ENCODE measurements at regions not wholly inside any gene's neighbourhood (a gene's known extent, or its start where the extent isn't known, plus 50 kb on each side); places are given as distances from the start of the nearest gene placed in this dataset.

GRCh38 chr14:29493849-29494248 lies 433.8 kb downstream of the PRKD1 start:
- in situ Hi-C loops (cut with MboI; ENCODE audit: low sequenced_read_pairs, unreplicated experiment) = no loop called here
- TF ChIP-seq CTCF (IDR thresholded peaks at IDR 0.05; ENCODE audit: borderline replicate concordance, control extremely low read depth, extremely low read depth, insufficient read depth, missing control alignments) = no peak
- no peak for DNase-seq (ENCODE audit: low spot score)

DNA sequence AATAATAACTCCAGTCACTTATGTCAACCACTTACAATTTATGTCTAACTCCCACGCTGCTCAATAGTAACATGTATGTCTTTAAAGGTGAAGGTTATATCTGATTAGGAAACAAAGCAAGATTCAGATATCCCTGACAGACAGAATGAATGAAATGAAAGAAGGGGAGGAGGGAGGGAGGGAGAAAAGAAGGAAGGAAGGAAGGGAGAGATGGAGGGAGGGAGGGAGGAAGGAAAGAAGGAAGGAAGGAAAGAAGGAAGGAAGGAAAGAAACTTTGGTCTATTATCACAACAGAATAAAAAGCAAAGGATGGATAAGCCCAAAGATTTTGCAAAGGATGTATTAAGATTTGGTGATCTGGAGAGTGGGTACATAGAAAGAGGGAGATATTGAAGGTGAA lies 433.3 kb downstream of the PRKD1 start:
- DNase-seq (ENCODE audit: low spot score) = no peak
- TF ChIP-seq CTCF (IDR thresholded peaks at IDR 0.05; ENCODE audit: borderline replicate concordance, control extremely low read depth, extremely low read depth, insufficient read depth, missing control alignments) = no peak
- in situ Hi-C loops (cut with MboI; ENCODE audit: low sequenced_read_pairs, unreplicated experiment) = no loop called here

- TF ChIP-seq CTCF (IDR thresholded peaks at IDR 0.05; ENCODE audit: borderline replicate concordance, control extremely low read depth, extremely low read depth, insufficient read depth, missing control alignments) = no peak
- DNase-seq (ENCODE audit: low spot score) = no peak
- in situ Hi-C loops (cut with MboI; ENCODE audit: low sequenced_read_pairs, unreplicated experiment) = no loop called here
Observed at GRCh38 chr14:29503903-29504302, 423.7 kb downstream of the PRKD1 start.

- no peak for DNase-seq (ENCODE audit: low spot score)
- in situ Hi-C loops (cut with MboI; ENCODE audit: low sequenced_read_pairs, unreplicated experiment) = no loop called here
- no peak for TF ChIP-seq CTCF (IDR thresholded peaks at IDR 0.05; ENCODE audit: borderline replicate concordance, control extremely low read depth, extremely low read depth, insufficient read depth, missing control alignments)
Observed at GRCh38 chr14:29518335-29518734, 409.3 kb downstream of the PRKD1 start.

GRCh38 chr14:29521526-29522137 lies 406.0 kb downstream of the PRKD1 start:
- TF ChIP-seq CTCF (IDR thresholded peaks at IDR 0.05; ENCODE audit: borderline replicate concordance, control extremely low read depth, extremely low read depth, insufficient read depth, missing control alignments) = no peak
- DNase-seq (ENCODE audit: low spot score) = no peak
- in situ Hi-C loops (cut with MboI; ENCODE audit: low sequenced_read_pairs, unreplicated experiment) = no loop called here

All from GM13976 (cell line).